MCF 10A (cell line): ENCODE measurements at regions not wholly inside any gene's neighbourhood (a gene's known extent, or its start where the extent isn't known, plus 50 kb on each side); places are given as distances from the start of the nearest gene placed in this dataset.

Experiments used
- BruUV-seq: library from RNA; stranded (reverse); fragments of 400-500 nt; replicated peaks from 2 replicates; lab custom pipeline; 2021; lab: Mats Ljungman, UMichigan
- CTCF ChIA-PET: fragments of 300-600 bp; sonication (Branson Sonifier 250); formaldehyde crosslinking; extraction: SDS; loops from one replicate; lab custom pipeline; 2021; ENCODE audit warnings: antibody characterized with exemption, inconsistent platforms; lab: Yijun Ruan, JAX
- POLR2A ChIA-PET: fragments of 300-600, 350-650 bp; sonication (Branson Sonifier 250); formaldehyde crosslinking; extraction: SDS; loops from one replicate; lab custom pipeline; 2020; ENCODE audit warnings: antibody characterized with exemption, inconsistent platforms; lab: Yijun Ruan, JAX
- DNase-seq: peaks from one replicate; pipeline ENCODE4 v3.0.0-alpha.2; 2018; ENCODE audit not compliant: unreplicated experiment
- H3K27ac Mint-ChIP-seq: one replicate; pipeline ENCODE4 v1.8.0; 2022; ENCODE audit warnings: mild to moderate bottlenecking, low read depth, mixed read lengths; ENCODE audit not compliant: unreplicated experiment
- H3K27me3 Mint-ChIP-seq: one replicate; pipeline ENCODE4 v1.8.0; 2022; ENCODE audit warnings: mixed read lengths; ENCODE audit not compliant: insufficient read depth, unreplicated experiment
- H3K36me3 Mint-ChIP-seq: one replicate; pipeline ENCODE4 v1.8.0; 2022; ENCODE audit warnings: mild to moderate bottlenecking, moderate library complexity, mixed read lengths; ENCODE audit not compliant: insufficient read depth, unreplicated experiment
- H3K4me1 Mint-ChIP-seq: one replicate; pipeline ENCODE4 v1.8.0; 2022; ENCODE audit warnings: mixed read lengths; ENCODE audit not compliant: insufficient read depth, unreplicated experiment
- H3K4me3 Mint-ChIP-seq: one replicate; pipeline ENCODE4 v1.8.0; 2022; ENCODE audit warnings: mild to moderate bottlenecking, moderate library complexity, mixed read lengths; ENCODE audit not compliant: unreplicated experiment
- H3K9me3 Mint-ChIP-seq: one replicate; pipeline ENCODE4 v1.8.0; 2022; ENCODE audit warnings: mixed read lengths; ENCODE audit not compliant: unreplicated experiment
- CTCF ChIP-seq: fragments of 200-600 bp; IDR thresholded peaks from one replicate; pipeline ENCODE4 v1.8.0; 2022; ENCODE audit warnings: antibody characterized with exemption, mild to moderate bottlenecking; ENCODE audit not compliant: unreplicated experiment
- intact Hi-C: fragments of 100-400 bp; cut with micrococcal nuclease; formaldehyde crosslinking; loops from 2 replicates; pipeline ENCODE4 v1.14.1; 2022

- CTCF ChIA-PET = interaction anchor here (0.7 kb wide), 1 partner anchor 1288 kb away, joined by 3 read pairs; no protein-coding TSS in a partner anchor
- no TSS peak for BruUV-seq
- intact Hi-C loops = no loop called here
- no peak overlapping the region for H3K27ac Mint-ChIP-seq
- no peaks in the 10 kb centered on the region for H3K9me3 Mint-ChIP-seq
- POLR2A ChIA-PET = no interaction called here
- no peak for TF ChIP-seq CTCF
- H3K4me3 Mint-ChIP-seq = no peak overlapping the region
- no peaks in the 10 kb centered on the region for H3K36me3 Mint-ChIP-seq
- no peaks in the 10 kb centered on the region for H3K27me3 Mint-ChIP-seq
- DNase-seq = no peak
- no peaks in the 10 kb centered on the region for H3K4me1 Mint-ChIP-seq
Measured at GRCh38 chr4:132759199-132759780, 389.8 kb upstream of the PCDH10 start.

GRCh38 chr4:132763465-132763864 lies 385.6 kb upstream of the PCDH10 start:
- POLR2A ChIA-PET = interaction anchor here (0.6 kb wide), 2 partner anchors 81 to 463 kb away, joined by 3 read pairs; no protein-coding TSS in a partner anchor
- Mint-ChIP-seq H3K9me3 (no peaks in the 10 kb centered on the region), H3K4me1 (no peaks in the 10 kb centered on the region), H3K27ac (no peak overlapping the region), H3K36me3 (no peaks in the 10 kb centered on the region), H3K4me3 (no peak overlapping the region), H3K27me3 (no peaks in the 10 kb centered on the region)
- CTCF ChIA-PET = interaction anchor here (1.6 kb wide), 1 partner anchor 10 kb away, joined by 5 read pairs; no protein-coding TSS in a partner anchor
- no peak for DNase-seq
- no peak for TF ChIP-seq CTCF
- BruUV-seq = no TSS peak
- intact Hi-C loops = no loop called here

- Mint-ChIP-seq H3K36me3 (no peaks in the 10 kb centered on the region), H3K9me3 (no peaks in the 10 kb centered on the region), H3K27me3 (no peaks in the 10 kb centered on the region), H3K27ac (no peak overlapping the region), H3K4me1 (no peaks in the 10 kb centered on the region), H3K4me3 (no peak overlapping the region)
- TF ChIP-seq CTCF = no peak
- ChIA-PET POLR2A (no interaction called here), CTCF (interaction anchor here (0.6 kb wide), 1 partner anchor 24 kb away, joined by 3 read pairs; no protein-coding TSS in a partner anchor)
- intact Hi-C loops = no loop called here
- BruUV-seq = no TSS peak
- no peak for DNase-seq
Measured at GRCh38 chr4:132767901-132768300, 381.2 kb upstream of the PCDH10 start.

- BruUV-seq = no TSS peak
- no peak for DNase-seq
- CTCF ChIA-PET = interaction anchor here (0.7 kb wide), 1 partner anchor 74 kb away, joined by 4 read pairs; no protein-coding TSS in a partner anchor
- H3K9me3 Mint-ChIP-seq = no peaks in the 10 kb centered on the region
- no peak overlapping the region for H3K27ac Mint-ChIP-seq
- POLR2A ChIA-PET = interaction anchor here (0.6 kb wide), 1 partner anchor 1565 kb away, joined by 4 read pairs; no protein-coding TSS in a partner anchor
- no peak overlapping the region for H3K4me3 Mint-ChIP-seq
- no peaks in the 10 kb centered on the region for H3K4me1 Mint-ChIP-seq
- no peak for TF ChIP-seq CTCF
- intact Hi-C loops = no loop called here
- H3K36me3 Mint-ChIP-seq = no peaks in the 10 kb centered on the region
- H3K27me3 Mint-ChIP-seq = no peaks in the 10 kb centered on the region
Measured at GRCh38 chr4:132770776-132771175, 378.3 kb upstream of the PCDH10 start.
